NCI-H226 (cell line): ENCODE measurements at regions not wholly inside any gene's neighbourhood (a gene's known extent, or its start where the extent isn't known, plus 50 kb on each side); places are given as distances from the start of the nearest gene placed in this dataset.

Source experiments
- DNase-seq: peaks from one replicate; pipeline ENCODE4 v3.0.0-alpha.2; 2015

DNA sequence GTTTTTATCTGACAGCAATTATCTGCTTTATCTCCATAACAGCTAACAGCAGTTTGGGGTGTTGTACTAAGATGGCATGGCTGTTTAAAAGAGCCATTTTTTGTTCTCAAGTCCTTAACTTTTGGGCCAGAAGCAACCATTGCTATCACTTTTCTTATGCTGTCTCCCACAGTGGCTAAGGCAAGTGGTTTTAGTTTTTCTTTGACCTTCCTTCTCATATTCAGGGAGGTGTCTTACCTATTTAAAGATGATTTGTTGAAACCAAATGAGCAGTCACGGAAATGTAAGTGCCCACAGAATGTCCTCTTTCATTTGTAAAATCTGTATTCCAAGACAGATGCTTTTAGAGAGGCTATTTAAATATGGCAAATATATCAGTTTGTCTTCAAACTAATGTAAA, 96.8 kb upstream of the USP15 start:
- no peak for DNase-seq

DNA sequence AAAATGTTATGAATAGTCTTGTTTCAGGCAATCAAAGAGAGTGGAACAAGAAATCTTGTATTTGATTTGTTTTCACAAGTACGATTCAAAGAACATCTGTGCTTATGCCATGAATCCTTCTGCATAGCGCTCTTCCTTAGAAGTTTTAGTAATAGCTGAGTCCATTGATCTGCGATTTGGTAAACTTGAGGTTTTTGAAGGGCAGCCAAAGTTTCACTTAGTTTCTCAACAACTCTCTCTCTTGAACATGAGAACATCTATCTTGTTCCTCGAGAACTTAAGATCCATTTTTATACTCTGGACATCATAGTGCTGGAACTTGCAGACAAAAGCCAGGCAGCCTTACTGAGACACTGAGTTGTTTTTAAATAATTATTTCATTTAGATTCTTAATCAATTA, 96.2 kb upstream of the USP15 start:
- DNase-seq: no peak

DNA sequence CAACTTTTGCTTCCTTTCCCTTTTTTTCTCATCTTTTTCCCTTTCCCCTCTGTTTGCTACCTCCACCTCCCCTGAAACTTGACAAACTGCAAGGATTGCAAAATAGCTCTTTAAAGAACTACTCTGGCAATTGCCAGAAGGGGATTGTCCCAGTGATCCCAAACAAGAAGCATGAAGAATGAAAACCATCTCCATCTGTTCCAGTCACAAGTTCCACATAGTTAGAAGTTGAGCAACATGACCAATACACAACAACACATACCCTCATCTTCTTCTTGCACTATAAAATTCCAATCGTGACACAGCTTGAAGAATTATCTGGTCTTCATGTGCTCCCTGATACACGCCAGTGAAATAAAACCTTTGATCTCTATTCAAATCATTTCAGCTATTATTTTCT, 93.7 kb upstream of the USP15 start:
- DNase-seq: no peak

DNA sequence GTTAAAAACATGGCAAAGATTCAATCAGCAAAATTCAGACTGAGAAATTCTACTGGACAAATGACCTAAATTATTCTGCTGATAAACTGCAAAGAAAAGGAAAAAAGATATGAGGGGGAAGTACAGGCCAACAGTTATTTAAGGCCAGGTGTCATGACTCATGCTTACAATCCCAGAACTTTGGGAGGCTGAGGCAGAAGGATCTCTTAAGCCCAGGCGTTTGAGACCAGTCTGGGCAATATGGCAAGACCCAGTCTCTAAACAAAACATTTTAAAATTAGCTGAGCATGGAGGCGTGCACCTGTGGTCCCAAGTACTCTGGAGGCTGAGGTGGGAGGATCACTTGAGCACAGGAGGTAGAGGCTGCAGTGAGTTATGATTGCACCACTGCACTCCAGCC, 91.8 kb upstream of the USP15 start:
- DNase-seq: no peak

DNA sequence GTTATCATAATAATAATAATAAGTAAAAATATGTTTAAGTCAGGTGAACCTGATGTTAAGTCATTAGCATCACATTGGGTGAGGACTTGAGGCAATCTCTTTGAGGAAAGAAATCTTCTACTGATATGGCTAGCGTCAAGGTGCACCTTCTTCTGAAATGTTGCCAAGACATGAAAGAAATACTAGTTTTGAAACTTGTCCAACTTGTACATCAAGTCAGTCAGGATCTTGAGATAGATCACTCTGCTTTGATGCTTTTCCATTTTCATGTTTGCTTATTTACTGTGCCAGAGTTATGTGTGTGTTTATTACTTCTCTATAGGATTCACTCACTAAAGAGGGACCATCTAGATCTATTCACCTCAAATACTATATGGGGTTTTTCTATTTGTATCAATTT, 90.0 kb upstream of the USP15 start:
- no peak for DNase-seq

DNA sequence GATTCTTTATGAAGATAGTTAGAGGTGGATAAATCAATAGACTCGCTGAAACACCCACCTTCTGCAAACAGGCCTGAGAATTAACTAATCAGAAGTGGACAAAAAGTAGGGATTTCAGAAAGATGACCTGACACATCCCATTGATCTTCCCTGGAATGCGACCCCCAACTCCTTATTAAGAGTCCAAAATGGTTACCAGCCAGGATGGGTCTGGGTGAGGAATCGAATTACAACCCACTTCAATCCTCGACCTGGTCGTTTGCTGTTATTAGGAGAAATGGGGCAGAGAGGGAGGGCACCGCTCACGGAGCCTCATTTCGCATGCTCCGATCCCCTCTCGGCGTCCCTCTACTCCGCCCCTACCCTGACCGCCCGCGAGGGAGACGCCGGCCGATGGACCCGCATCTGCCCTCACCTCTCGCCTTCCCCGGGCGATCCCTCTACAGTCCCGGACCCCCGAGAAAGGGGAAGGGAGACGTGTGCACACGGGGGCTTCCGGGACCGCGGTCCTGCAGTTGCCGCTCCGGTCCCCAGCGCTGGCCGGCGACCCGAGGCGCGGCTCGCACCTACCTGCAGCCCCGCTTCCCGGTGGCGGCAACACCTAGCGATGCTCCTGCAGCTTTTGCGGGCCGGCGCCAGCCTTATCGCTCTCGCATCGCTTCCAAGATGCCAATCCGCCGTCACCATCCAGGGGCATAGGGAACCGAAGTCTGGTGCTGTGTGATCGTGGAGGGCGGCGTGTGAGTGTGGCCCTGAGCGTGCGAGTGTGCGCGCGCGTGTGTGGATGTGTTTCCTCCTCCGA, 69.3 kb upstream of the USP15 start:
- DNase-seq: no peak

DNA sequence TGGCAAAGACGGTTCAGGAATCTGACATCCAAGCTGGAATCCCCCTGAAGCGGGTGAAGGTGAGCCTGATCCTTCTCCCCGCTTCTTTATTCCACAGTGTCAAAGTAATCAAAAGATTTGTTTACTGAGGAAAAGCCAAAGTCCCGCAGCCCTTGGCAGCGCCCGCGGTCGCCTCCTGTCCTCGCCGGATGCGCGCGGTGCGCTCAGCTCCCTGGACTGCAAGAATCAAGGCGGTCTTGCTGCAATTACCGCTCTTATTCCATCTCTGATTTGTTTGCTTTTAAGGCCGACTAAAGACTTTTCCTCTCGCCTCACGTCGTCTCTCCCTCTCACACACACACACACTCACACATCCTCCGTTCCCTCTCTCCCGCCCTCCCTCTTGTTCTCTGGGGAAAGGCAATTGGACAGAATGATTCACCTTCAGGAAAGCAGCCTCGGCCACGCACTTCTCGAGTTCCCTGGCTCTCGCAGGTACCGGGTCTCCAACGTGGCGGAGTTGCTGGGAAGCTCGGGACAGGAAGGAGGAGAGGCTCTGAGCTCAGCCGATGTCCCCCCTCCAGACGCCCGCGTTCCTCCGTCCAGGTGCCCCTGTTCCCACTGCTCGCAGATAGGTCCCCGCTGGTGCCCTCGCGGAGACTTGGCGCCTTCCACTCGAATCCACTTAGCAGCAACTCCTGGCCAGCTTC, 68.6 kb upstream of the USP15 start:
- peak; percentile 29 for DNase-seq

DNA sequence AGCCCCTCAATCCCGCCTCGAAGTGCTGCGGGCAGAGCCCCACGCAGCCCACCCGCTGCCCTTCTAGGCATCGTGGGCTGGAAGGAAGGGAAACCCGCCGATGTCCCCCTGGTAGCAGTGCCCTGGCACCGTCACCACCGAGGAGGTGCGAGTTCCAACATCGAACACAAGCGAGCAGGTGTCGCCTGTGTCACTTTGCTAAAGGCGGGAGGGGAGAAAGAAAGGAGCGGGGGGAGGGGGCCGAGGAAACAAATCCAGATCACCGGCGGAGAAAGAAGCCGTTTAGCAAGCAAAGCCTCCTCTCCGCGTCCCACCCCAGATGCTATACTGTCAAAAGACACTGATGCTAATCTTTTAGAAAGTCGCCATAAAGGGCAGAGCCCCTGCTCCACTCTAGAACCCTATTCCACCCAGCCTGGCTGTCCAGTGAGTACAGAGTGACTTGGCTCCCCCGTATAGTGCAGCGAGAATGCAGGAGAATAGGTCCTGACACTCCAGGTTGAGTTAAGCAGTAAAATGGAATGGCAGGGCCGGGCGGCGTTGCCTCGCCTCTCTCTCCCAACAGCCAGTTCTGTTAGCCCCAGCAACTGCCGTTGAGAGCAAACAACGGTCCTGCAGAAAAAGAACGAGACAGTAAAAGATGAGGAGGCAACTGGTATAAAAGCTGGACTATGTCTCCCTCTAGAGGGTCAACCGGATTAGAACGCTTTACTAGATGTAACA, 67.9 kb upstream of the USP15 start:
- peak; percentile 76 for DNase-seq

DNA sequence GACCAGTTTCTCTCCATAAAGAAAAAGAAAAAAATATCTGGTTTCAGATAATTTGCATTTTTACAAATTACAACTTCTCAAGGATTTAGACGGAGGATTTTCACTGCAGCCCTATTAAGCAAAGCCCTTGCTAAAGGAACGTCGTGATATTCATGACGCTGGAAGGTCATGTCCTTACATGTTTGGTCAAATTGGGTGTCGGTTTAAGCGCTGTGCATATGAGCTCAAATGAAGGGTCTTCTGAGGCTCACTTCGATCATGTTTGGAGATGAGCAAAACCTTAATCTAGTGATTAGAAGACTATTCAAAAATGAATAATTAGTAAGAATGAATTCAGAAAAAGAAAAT, 67.3 kb upstream of the USP15 start:
- no peak for DNase-seq

DNA sequence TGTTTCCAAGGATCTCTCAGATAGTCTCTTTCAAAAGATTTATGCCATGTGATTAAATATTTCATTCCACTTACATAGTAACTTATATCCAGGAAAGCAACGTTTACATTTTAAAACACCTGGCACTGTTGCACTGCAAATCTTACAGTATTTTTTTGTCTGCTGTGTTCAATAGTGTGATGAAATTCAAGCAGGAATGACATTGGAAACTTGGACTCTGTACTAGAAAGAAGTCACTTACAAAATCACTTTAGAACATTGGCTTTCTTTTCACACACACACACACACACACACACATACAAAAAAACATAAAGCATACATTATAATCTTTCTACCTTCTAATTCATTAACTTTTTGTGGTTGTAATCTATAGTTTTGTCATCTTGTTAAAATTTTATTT, 66.2 kb upstream of the USP15 start:
- DNase-seq: no peak

DNA sequence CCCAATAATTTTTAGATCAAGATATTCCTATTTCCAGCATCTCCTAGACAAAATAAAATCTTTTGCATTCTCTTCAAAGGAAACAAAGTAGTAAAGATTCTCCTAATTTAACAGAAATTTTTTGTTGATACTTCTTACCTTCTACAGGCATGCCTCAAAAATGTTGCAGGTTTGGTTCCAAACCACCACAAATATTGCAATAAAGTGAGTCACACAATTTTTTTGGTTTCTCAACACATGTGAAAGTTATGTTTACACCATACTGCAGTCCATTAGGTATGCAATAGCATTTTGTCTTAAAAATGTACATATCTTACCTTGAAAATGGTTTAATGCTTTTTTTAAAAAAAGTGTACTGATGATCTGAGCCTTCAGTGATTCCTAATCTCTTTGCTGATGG, 65.6 kb upstream of the USP15 start:
- DNase-seq: peak; percentile 63

DNA sequence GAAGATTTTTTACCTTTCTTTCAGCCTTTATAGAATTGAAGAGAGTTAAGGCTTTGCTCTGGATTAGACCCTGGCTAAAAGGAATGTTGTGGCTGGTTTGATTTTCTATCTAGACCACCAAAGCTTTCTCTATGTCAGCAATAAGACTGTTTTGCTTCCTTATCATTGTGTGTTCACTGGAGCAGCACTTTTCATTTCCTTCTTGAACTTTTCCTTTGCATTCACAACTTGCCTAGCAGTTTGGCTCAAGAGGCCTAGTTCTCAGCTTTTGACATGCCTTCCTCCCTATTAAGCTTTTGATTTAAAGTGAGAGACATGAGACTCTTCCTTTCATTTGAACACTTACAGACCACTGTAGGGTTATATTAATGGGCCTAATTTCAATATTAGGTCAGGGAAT, 64.1 kb upstream of the USP15 start:
- DNase-seq: no peak

DNA sequence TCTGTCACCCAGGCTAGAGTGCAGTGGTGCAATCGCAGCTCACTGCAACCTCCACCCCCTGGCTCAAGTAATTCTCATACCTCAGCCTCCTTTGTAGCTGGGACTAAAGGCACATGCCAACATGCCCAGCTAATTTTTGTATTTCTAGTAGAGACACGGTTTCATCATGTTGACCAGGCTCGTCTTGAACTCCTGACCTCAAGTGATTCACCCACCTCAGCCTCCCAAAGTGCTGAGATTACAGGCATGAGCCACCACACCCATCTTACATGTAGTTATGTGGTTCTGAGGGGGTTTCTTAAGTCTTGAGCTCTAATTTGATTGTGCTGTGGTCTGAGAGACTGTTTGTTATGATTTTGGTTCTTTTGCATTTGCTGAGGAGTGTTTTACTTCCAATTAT, 57.3 kb upstream of the USP15 start:
- peak; percentile 3 for DNase-seq

DNA sequence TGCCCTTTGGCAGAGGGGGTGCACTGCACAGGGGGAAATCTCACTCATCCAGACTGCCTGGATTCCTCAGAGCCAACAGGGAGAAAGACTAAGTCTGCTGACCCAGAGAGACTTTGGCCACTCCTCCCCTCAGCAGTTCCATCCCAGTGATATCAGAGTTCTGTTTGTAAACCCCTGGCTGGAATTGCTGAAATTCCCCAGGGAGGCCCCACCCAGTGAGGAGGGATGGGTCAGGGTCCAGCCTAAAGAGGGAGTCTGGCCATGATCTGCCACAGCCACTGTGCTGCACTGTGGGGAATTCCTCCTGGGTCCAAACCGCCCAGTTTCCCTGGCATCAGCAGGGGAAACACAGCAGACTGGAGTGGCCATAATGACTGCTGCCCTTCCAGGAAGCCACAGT, 54.9 kb upstream of the USP15 start:
- no peak for DNase-seq

DNA sequence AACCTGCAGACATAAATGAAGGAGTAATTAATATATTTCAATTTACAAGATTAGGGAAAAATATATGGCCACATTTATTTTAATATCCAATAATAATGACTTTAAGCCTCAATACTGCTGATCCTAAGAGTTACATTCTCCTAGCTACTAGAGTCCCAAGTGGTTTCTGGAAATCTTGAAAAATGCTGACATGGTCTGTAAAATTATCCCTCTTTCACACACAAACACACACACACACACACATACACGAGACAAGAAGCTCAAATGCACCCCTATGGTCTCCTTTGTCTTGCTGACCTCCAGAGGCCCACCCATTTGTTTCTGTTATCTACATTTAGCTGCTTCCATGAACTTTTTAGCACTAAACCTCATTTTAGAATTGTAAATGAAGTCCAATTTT, 53.0 kb upstream of the USP15 start:
- no peak for DNase-seq
